Activated naive CD4-positive, alpha-beta T cell treated with anti-CD3 and anti-CD28 coated beads, Interleukin-2, amount 50 U/mL, for 24 hours (primary cell): ENCODE measurements at regions not wholly inside any gene's neighbourhood (a gene's known extent, or its start where the extent isn't known, plus 50 kb on each side); places are given as distances from the start of the nearest gene placed in this dataset.
A peak's percentile ranks its signal among the peaks of the same experiment; 100 is the strongest.

Experiments used
- H3K27ac Mint-ChIP-seq: one replicate; pipeline ENCODE4 v1.8.0; 2021; ENCODE audit warnings: mild to moderate bottlenecking, mixed read lengths
- H3K27me3 Mint-ChIP-seq: one replicate; pipeline ENCODE4 v1.8.0; 2021; ENCODE audit warnings: mixed read lengths
- H3K36me3 Mint-ChIP-seq: one replicate; pipeline ENCODE4 v1.8.0; 2021; ENCODE audit warnings: mixed read lengths
- H3K4me1 Mint-ChIP-seq: one replicate; pipeline ENCODE4 v1.8.0; 2021; ENCODE audit warnings: mixed read lengths
- H3K4me3 Mint-ChIP-seq: one replicate; pipeline ENCODE4 v1.8.0; 2021; ENCODE audit warnings: mild to moderate bottlenecking, mixed read lengths
- H3K9me3 Mint-ChIP-seq: one replicate; pipeline ENCODE4 v1.8.0; 2021; ENCODE audit warnings: mixed read lengths

DNA sequence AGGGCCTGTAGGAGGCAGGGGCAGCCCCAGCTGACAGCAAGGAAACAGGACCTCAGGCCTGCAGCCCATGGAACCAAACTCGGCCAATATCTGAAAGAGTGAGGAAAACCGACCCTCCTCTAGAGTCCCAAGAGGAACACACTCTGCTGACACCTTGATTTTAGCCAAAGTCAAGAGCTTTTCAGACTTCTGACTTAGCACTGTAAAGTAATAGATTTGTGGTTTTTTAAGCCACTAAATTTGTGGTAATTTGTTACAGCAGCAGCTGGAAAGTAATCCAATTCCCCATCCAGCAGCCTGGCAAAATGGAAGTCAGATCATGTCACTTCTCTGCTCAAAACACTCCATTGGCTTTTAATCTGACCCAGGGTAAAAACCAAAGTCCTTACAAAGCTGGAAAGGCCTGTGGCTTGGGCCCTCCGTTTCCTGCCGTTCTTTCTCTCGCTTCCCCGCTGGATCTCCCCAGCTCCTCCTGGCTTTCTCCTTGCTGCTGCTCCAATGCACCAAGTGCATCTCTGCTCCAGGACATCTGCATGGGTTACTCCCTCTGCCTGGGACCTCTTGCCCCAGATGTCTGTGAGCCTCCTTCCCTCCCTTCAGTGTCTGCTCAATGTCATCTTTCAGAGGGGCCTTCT is 79.0 kb downstream of the C5orf15 start:
- Mint-ChIP-seq H3K4me3 (no peak overlapping the region), H3K4me1 (no peaks in the 10 kb centered on the region), H3K36me3 (no peaks in the 10 kb centered on the region), H3K27ac (no peak overlapping the region), H3K27me3 (no peaks in the 10 kb centered on the region), H3K9me3 (no peaks in the 10 kb centered on the region)

DNA sequence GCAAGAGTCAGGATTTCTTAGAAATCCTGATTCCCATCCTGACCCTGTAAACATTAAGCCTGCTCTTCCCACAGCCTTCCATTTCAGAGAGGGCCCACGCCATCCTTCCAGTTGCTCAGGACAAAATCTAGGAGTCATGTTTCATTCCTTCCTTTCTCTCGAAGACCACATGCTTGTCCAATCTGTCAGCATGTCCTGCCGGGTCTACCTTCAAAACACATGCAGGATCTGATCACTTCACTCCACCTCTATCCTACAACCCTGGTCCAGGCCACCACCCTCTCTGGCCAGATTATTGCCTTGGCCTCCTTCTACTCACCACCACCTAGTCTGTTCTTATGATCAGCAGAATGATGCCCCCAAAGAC is 79.8 kb downstream of the C5orf15 start:
- no peak overlapping the region for H3K4me3 Mint-ChIP-seq
- no peaks in the 10 kb centered on the region for H3K27me3 Mint-ChIP-seq
- H3K36me3 Mint-ChIP-seq, result no peaks in the 10 kb centered on the region

DNA sequence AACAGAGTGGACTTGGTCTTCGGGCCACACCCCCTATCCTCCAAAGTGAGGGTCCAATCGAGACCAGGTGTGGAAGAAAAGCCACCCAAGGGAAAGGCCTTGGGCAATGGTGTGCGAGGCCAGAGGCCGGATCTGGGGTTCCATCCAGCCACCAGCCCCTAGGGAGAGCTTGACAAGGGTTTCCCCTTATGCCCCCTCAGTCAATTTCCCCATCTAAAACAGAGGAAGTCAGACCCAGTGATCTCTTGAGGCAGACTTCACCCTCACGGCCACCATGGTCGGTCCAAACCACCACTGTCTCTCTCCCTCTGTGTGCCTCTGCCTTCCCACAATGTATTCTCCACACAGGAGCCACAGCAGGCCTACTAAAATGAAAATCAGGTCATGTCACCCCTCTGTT is 82.9 kb downstream of the C5orf15 start:
- Mint-ChIP-seq H3K4me3 (no peak overlapping the region), H3K27ac (no peak overlapping the region), H3K4me1 (no peaks in the 10 kb centered on the region), H3K36me3 (no peaks in the 10 kb centered on the region), H3K9me3 (no peaks in the 10 kb centered on the region), H3K27me3 (no peaks in the 10 kb centered on the region)

More for the DNA sequence above, 79.8 kb downstream of the C5orf15 start:
- H3K27ac Mint-ChIP-seq, result no peak overlapping the region
- no peaks in the 10 kb centered on the region for H3K4me1 Mint-ChIP-seq
- H3K9me3 Mint-ChIP-seq, result no peaks in the 10 kb centered on the region

DNA sequence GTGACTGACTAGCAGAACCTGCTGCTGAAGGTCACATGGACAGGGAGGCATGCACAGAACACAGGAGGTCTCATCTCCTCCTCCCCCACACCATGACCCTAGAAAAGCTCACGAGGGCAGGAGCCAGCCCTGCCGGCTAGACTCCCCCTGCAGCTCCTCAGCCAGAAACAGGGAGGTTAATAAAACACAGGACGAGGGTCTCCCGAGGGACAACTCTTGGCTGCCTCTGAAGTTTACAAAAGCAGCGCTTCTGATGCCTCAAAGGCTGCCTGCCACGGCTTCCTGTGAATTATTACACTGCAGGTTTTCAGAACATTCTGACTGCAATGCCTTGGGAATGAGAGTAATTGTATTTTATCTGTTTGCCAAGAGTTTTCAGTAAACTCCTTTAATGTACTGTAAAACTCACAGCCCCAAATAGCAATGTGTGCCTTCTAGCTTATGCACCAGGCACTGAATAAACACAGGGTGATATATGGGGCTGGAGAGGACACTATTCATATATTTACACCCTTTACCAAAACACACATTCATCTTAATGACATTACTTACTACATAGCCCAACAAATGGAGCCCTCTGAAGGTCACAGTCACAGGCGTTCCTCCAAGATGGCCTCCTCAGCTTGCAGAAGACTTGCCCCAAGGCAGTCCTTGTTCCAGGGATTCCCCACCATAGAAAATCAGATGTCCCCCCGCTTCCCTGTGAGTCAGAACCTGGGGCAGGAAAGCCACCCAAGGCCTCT is 83.7 kb downstream of the C5orf15 start:
- H3K27ac Mint-ChIP-seq, result no peak overlapping the region
- no peaks in the 10 kb centered on the region for H3K27me3 Mint-ChIP-seq
- H3K4me1 Mint-ChIP-seq, result no peaks in the 10 kb centered on the region
- no peak overlapping the region for H3K4me3 Mint-ChIP-seq
- H3K36me3 Mint-ChIP-seq, result no peaks in the 10 kb centered on the region
- H3K9me3 Mint-ChIP-seq, result no peaks in the 10 kb centered on the region

DNA sequence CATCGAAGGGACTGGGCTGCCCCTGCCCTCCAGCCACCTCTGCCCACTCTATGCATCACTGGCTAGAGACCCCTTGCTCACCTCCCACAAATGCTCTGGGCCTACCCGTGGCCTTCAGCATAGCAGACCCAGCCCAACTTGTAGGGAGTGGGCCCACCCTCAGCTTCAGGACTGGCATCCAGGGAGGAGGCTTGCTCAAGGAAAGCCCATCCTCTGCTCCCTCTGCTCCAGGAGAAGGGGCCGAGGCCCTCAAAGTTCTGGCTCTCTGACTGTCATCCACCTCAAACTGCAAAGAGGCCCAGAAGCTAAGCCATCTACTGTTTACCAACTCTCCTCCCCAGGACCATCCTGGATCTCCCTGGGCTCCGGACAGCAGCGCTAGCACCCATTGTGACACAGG is 84.5 kb downstream of the C5orf15 start:
- Mint-ChIP-seq H3K4me3 (no peak overlapping the region), H3K9me3 (no peaks in the 10 kb centered on the region), H3K27me3 (no peaks in the 10 kb centered on the region), H3K36me3 (no peaks in the 10 kb centered on the region), H3K27ac (no peak overlapping the region), H3K4me1 (no peaks in the 10 kb centered on the region)

DNA sequence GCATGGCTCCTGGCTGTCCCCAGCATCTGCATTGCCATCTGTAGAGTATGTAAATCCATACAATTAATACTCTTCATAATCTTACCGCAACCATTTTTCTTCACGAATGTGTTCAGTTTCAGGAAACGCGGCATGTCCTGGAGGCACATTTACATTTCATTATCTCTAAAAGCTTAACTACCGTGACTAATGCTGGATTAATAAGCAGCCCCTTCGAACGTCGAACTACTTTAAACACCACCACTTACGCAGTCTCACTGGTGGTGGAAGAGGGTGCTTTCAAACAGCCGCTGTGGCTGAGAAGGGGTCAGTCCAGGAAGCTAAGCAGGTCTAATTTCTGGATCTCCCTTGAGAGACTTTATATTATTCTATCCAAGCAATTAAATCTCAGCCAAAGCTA is 85.6 kb downstream of the C5orf15 start:
- no peaks in the 10 kb centered on the region for H3K27me3 Mint-ChIP-seq
- no peak overlapping the region for H3K4me3 Mint-ChIP-seq

DNA sequence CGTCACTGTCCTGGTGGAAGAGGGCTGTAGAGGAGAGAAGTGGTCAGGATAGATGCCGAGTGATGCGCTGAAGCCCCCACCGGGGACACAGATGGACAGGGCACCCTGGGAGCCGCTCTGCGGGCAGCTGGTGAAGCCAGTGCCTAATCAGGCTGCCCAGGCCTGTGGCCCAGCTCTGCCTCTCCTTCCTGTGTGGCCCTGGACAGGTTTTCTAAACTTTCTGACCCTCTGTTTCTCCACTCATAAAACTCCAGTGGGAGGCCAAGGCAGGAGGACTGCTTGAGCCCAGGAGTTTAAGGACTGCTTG is 86.1 kb downstream of the C5orf15 start:
- H3K27ac Mint-ChIP-seq, result no peak overlapping the region
- no peaks in the 10 kb centered on the region for H3K27me3 Mint-ChIP-seq
- H3K4me3 Mint-ChIP-seq, result no peak overlapping the region
- H3K4me1 Mint-ChIP-seq, result peaks cover 4% of the 10 kb centered on the region
- H3K9me3 Mint-ChIP-seq, result no peaks in the 10 kb centered on the region
- no peaks in the 10 kb centered on the region for H3K36me3 Mint-ChIP-seq

More for the DNA sequence above, 85.6 kb downstream of the C5orf15 start:
- Mint-ChIP-seq H3K36me3 (no peaks in the 10 kb centered on the region), H3K9me3 (no peaks in the 10 kb centered on the region), H3K27ac (no peak overlapping the region), H3K4me1 (peaks cover 4% of the 10 kb centered on the region)

DNA sequence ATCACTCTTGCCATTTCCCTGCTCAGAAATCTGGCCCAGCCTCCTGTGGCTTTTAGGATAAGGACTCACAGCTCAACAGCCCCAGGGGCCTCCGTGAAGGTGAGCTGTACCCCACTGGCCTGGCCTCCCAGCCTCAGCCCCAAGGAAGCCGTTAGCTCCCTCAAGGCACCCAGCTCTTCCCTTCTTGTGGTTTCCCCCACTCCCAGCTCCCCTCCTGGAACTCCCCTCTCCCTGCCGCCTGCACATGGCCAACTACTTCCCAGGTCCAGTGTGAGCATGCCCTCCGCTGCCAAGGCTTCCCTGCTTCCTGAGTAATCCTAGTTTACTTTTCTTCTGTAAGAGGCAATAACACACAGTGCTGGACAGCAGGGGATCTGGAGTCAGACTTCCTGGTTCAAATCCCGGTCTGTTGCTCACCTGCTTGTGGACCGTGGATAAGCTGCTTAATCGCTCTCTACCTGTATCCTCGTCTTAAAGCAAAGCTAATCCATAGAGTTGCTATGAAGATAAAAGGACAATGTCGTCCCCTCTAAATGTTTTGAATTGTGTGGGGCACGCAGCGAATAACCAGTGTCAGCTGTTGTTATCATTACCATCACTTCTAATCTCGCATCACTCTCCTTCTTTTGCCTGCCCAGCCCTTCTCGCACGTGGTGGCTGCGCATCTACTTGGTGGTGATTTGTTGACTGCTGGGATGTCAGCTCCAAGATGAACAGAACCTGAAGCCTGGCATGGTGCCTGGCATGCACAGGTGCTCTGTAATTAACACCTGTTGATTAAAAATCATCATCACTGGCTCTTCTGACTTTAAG is 86.6 kb downstream of the C5orf15 start:
- H3K4me1 Mint-ChIP-seq, result peaks cover 4% of the 10 kb centered on the region
- H3K27ac Mint-ChIP-seq, result no peak overlapping the region
- H3K27me3 Mint-ChIP-seq, result no peaks in the 10 kb centered on the region
- H3K36me3 Mint-ChIP-seq, result no peaks in the 10 kb centered on the region
- H3K4me3 Mint-ChIP-seq, result no peak overlapping the region
- H3K9me3 Mint-ChIP-seq, result no peaks in the 10 kb centered on the region

DNA sequence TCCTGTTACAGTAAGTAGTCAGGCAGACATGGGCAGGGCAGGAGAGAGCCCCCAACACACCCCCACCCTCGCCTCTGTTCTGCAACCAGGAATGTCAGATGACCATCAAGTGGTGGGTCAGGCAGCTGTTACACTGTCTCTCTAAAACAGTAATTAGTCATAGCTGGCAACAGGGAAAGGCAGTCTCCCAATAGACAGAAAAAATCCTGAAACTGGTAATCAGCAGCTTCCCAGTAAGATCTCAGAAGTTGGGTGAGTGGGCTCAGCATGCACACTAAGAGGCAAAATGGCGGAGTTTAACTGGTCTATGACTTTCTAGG is 90.2 kb downstream of the C5orf15 start:
- H3K9me3 Mint-ChIP-seq, result peaks cover 14% of the 10 kb centered on the region
- H3K4me1 Mint-ChIP-seq, result peaks cover 33% of the 10 kb centered on the region
- no peak overlapping the region for H3K4me3 Mint-ChIP-seq
- no peak overlapping the region for H3K27ac Mint-ChIP-seq
- no peaks in the 10 kb centered on the region for H3K27me3 Mint-ChIP-seq
- peaks cover 2% of the 10 kb centered on the region for H3K36me3 Mint-ChIP-seq

DNA sequence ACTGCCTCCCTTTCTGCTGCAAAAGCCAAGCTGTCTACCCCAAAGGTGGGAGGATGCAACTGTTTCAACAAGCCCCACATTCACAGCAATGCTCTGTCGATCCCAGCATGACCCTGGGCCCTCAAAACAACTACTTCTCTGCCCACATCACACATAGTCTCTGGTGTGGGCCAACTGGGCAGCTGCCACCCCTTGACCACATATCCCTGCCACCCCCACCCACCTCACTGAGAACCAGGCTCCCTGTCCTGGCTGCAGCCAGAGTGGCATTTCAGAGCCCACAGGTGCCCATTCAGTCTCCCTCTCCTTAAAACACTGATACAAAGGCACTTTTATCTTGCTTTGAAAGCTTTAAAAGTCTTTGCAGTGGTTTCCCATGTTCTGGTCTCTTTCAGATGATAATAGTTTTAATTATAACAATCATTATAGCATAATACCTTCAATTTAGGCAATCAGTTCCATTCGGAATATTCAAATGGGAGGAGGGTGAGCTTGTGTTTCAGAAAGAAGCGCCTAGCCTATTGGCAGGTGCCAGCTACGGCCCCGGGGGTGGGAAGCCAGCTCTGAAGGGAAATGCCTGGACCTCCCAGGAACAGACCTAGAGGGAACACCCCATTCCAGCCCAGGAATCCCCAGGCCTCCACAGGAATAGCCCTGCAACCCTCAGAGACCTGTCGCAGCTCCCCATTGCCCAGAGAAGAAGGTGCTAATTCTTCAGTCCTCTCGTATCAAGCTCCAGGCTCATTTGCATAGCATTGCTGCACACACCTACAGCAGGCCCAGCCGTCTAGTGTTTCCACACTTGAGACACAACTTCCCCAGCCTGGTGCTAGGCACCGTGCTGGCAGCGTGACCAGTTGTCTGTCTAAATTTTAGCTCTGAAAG is 90.8 kb downstream of the C5orf15 start:
- H3K4me1 Mint-ChIP-seq, result peaks cover 39% of the 10 kb centered on the region
- H3K4me3 Mint-ChIP-seq, result no peak overlapping the region
- no peaks in the 10 kb centered on the region for H3K27me3 Mint-ChIP-seq
- peaks cover 2% of the 10 kb centered on the region for H3K36me3 Mint-ChIP-seq
- peaks cover 14% of the 10 kb centered on the region for H3K9me3 Mint-ChIP-seq
- no peak overlapping the region for H3K27ac Mint-ChIP-seq

DNA sequence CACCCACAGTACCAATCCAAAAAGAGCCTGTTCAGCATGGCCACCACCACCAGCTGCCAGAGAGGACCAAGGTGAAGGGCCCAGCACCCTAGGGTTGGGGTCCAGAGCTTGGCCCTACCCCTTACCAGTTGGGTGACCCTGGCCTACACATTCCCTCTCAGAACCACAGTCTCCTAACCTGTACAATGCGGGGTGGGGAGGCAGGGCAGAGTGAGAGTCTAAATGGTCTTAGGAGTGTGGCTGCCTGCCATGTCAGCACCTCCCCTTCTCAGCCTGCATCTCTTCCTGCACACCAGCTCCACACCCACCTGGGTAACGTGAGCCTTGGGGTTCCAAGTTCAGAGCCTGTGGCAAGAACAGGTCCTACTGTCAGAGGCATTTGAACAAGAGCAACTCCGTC is 92.2 kb downstream of the C5orf15 start:
- peaks cover 14% of the 10 kb centered on the region for H3K9me3 Mint-ChIP-seq
- peaks cover 2% of the 10 kb centered on the region for H3K36me3 Mint-ChIP-seq
- H3K4me3 Mint-ChIP-seq, result no peak overlapping the region
- peaks cover 52% of the 10 kb centered on the region for H3K4me1 Mint-ChIP-seq
- no peaks in the 10 kb centered on the region for H3K27me3 Mint-ChIP-seq
- peak overlapping the region; percentile 95 for H3K27ac Mint-ChIP-seq

DNA sequence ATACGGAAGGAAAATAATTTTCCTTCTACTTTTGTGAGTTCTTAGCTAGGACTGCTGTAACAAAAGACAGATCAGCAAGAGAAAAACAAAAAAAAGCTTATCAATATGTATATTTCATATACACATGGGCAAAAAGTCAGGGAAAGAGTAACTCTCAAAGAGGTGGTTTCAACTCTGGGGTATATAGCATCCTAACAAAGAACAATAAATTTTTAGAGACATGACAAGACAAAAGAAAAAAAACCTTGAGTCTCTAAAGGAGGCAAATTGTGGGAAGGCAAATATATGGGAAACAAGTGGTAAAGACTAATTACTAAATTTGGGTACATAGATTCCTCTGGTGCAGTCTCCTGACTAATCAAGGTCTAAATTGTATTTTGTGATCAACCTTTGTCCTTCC is 93.2 kb downstream of the C5orf15 start:
- H3K27me3 Mint-ChIP-seq, result no peaks in the 10 kb centered on the region
- peak overlapping the region; percentile 23 for H3K4me3 Mint-ChIP-seq
- H3K36me3 Mint-ChIP-seq, result peaks cover 2% of the 10 kb centered on the region
- H3K4me1 Mint-ChIP-seq, result peaks cover 57% of the 10 kb centered on the region
- peaks cover 14% of the 10 kb centered on the region for H3K9me3 Mint-ChIP-seq
- peak overlapping the region; percentile 95 for H3K27ac Mint-ChIP-seq

DNA sequence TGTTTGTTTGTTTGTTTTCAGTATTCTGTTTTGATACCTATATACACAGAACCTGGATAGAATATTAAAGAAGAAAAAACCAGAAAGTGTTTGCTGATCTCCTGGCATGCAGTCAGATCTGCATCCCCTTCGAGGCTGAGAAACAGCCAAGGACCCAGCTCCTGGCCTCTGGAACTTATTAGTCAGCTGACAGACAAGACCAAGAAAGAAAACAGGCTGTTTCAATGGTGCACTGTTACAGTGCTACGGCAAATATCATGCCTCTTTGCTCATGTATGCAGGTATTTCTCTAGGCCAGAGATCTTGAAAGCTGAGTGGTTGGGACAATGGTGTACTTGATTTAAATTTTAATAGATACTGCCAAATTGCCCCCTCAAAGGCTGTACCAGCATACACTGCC is 95.0 kb downstream of the C5orf15 start:
- H3K27ac Mint-ChIP-seq, result peak overlapping the region; percentile 95
- peaks cover 14% of the 10 kb centered on the region for H3K9me3 Mint-ChIP-seq
- peaks cover 2% of the 10 kb centered on the region for H3K36me3 Mint-ChIP-seq
- peaks cover 64% of the 10 kb centered on the region for H3K4me1 Mint-ChIP-seq
- H3K4me3 Mint-ChIP-seq, result peak overlapping the region; percentile 39
- H3K27me3 Mint-ChIP-seq, result no peaks in the 10 kb centered on the region

DNA sequence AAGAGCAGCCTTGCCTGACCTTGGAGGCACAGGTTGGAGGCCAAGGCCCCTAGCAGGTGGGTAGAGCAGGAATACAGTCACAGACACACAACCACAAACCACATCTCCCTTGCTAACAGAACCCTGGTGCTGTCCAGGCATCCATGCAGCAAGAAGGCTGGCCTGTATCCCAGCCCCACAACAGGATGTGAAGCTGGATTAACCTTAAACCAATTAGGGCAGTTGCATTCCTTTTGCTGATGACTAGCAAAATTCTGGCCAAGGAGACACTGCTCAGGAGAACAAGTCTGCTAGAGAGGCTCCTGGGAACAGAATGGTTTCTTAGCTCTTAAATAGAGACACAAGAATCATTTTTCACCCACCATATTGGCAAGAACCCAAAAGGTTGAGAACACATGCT is 97.8 kb downstream of the C5orf15 start:
- Mint-ChIP-seq H3K27me3 (no peaks in the 10 kb centered on the region), H3K9me3 (peaks cover 10% of the 10 kb centered on the region), H3K36me3 (peaks cover 2% of the 10 kb centered on the region), H3K4me3 (no peak overlapping the region), H3K4me1 (peaks cover 60% of the 10 kb centered on the region), H3K27ac (no peak overlapping the region)

DNA sequence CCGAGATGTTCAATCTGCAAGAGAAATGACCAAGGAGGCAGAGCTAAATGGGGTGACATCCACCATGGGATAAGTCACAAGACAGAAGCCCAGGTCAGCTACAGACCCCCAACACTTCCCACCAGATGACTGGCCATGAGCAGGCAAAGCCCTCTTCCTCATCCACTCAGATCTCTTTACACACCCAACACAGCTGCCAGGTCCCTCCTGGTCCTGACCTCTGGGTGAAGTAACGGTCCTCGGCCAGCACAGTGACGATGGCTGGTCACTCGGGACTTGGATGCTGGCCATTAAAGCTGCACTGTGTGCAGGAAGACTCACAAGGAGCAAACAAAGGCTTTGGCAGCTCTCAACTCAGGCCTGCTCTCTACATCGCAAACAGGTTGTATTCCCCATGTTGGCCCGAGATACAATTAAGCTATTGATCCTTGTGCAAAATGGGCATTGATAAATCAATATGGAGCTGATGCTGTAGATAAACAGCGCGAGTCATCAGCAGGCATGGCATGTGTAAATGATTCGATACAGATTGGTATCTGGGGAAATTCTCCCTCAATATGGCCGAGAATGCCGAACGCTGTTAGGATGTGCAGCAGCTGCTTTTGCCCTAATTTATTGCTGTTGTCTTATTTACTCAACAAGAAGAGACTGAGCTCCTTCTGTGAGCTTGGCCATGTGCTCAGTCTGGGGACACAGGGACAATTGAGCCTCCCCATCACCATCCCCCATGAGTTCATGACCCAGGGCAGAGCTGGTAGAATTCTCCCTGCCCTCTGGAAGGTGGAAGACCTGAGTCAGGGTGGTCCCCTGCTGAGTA is 98.7 kb downstream of the C5orf15 start:
- Mint-ChIP-seq H3K27ac (peak overlapping the region; percentile 66), H3K4me3 (no peak overlapping the region), H3K4me1 (peaks cover 50% of the 10 kb centered on the region), H3K36me3 (no peaks in the 10 kb centered on the region), H3K9me3 (peaks cover under 1% of the 10 kb centered on the region), H3K27me3 (no peaks in the 10 kb centered on the region)
